ENCODE measurements at regions not wholly inside any gene's neighbourhood (a gene's known extent, or its start where the extent isn't known, plus 50 kb on each side); places are given as distances from the start of the nearest gene placed in this dataset.
"Not testable (repeated sequence)": the region's sequence is repeated elsewhere in the genome, so short reads cannot be mapped to it uniquely, and the experiment has no call there.

DNA sequence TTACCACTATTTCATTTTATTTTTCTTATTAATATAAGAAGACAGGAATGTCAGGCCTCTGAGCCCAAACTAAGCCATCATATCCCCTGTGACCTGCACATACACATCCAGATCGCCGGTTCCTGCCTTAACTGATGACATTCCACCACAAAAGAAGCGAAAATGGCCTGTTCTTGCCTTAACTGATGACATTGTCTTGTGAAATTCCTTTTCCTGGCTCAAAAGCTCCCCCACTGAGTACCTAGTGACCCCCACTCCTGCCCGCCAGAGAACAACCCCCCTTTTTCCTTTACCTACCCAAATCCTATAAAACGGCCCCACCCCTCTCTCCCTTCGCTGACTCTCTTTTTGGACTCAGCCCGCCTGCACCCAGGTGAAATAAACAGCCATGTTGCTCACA, 77.8 kb upstream of the FANCL start:
- not testable (repeated sequence) for H3K4me3 Mint-ChIP-seq, H3K4me1 Mint-ChIP-seq, H3K36me3 Mint-ChIP-seq, H3K27me3 Mint-ChIP-seq, H3K27ac Mint-ChIP-seq, H3K9me3 Mint-ChIP-seq

DNA sequence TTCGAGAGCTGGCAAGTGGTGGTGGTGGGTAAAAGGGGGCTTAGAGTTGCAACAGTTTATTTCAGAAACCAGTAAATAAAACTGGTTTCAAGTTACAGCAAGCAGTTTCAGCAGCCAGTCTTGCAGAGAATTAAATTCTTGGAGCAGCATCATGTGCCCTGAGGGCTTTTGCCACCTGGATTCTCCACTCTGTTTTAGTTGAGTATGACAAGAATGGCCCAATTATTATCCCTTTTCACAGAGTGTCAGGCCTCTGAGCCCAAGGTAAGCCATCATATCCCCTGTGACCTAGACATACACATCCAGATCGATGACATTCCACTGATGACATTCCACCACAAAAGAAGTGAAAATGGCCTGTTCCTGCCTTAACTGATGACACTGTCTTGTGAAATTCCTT, 72.8 kb upstream of the FANCL start:
- H3K27me3 Mint-ChIP-seq: no peaks in the 10 kb centered on the region
- H3K4me1 Mint-ChIP-seq: no peaks in the 10 kb centered on the region
- no peaks in the 10 kb centered on the region for H3K9me3 Mint-ChIP-seq
- no peak overlapping the region for H3K27ac Mint-ChIP-seq
- no peak overlapping the region for H3K4me3 Mint-ChIP-seq
- no peaks in the 10 kb centered on the region for H3K36me3 Mint-ChIP-seq

DNA sequence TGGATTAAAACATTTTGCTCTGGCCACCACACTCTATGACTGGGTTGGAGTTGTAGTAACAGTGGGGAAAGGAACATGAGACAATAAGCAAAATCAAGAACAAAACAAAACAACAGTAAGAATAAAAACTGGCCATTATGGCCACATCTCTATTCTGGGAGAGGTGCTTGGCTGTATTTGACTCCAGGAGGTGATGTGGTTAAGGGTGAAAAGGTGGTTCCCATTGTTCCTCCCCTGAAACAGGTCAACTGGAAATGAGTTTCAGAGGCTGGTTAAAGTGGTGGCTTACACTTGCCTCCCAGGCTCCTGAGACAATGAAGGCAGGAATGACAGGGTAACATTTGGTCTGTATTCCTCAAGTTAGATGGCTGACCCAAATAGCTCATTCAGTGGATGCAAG, 67.3 kb upstream of the FANCL start:
- H3K4me1 Mint-ChIP-seq: no peaks in the 10 kb centered on the region
- H3K9me3 Mint-ChIP-seq: no peaks in the 10 kb centered on the region
- H3K27me3 Mint-ChIP-seq: peaks cover 5% of the 10 kb centered on the region
- no peaks in the 10 kb centered on the region for H3K36me3 Mint-ChIP-seq
- no peak overlapping the region for H3K4me3 Mint-ChIP-seq
- H3K27ac Mint-ChIP-seq: no peak overlapping the region

DNA sequence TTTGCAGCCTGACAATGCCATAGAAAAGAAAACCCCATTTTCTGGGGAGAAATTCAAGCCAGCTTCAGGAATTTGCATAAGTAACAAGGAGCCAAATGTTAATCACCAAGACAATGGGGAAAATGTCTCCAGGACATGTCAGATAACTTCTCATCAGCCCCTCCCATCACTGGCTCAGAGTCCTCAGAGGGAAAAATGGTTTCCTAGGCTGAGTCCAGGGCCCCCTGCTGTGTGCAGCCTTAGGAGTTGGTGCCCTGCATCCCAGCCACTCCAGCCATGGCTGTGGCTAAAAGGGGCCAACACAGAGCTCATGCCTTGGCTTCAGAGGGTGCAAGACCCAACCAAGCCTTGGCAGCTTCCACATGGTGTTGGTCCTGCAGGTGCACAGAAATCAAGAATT, 63.7 kb upstream of the FANCL start:
- Mint-ChIP-seq H3K27ac (no peak overlapping the region), H3K4me3 (no peak overlapping the region), H3K27me3 (peaks cover 5% of the 10 kb centered on the region), H3K36me3 (no peaks in the 10 kb centered on the region), H3K4me1 (no peaks in the 10 kb centered on the region), H3K9me3 (no peaks in the 10 kb centered on the region)

DNA sequence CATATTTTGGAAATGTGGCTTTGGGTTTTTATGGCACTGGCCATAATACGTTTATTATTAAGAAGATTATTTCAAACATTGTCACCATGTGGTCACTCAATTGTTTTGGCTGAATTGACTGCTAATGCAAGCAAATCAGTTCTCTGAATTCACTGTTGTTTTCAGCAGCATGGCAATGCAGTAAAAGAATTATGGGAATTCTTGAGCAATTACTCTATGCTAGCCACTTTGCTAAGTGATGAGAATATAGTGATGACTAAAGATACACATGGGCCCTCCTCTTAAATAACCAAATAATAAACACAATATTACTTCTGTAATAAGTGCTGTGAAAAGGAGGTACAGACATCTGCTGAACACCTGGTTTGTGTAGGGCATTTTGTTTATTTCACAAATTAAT, 58.0 kb upstream of the FANCL start:
- Mint-ChIP-seq H3K36me3 (no peaks in the 10 kb centered on the region), H3K27ac (no peak overlapping the region), H3K4me3 (no peak overlapping the region), H3K9me3 (no peaks in the 10 kb centered on the region), H3K27me3 (peaks cover 3% of the 10 kb centered on the region), H3K4me1 (no peaks in the 10 kb centered on the region)

DNA sequence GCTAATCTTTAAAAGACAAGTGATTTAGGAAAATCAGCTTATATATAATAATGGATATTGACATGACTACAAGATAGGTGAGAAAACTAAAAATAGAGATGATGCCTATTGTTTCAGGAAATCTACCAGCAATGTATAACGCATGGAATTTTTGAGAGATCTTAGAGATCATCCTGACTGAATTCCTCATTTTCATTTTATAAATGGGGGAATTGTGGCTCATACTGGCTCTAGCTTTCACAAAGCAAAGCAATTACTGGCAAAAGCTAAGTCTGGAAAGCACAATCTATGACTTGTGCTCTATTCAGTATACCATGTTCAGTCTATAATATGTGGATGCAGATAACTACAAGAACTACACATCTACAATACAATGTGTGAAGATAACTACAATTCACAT, 51.9 kb upstream of the FANCL start:
- Mint-ChIP-seq H3K27me3 (peaks cover 1% of the 10 kb centered on the region), H3K27ac (no peak overlapping the region), H3K36me3 (no peaks in the 10 kb centered on the region), H3K4me3 (no peak overlapping the region), H3K9me3 (no peaks in the 10 kb centered on the region), H3K4me1 (no peaks in the 10 kb centered on the region)

DNA sequence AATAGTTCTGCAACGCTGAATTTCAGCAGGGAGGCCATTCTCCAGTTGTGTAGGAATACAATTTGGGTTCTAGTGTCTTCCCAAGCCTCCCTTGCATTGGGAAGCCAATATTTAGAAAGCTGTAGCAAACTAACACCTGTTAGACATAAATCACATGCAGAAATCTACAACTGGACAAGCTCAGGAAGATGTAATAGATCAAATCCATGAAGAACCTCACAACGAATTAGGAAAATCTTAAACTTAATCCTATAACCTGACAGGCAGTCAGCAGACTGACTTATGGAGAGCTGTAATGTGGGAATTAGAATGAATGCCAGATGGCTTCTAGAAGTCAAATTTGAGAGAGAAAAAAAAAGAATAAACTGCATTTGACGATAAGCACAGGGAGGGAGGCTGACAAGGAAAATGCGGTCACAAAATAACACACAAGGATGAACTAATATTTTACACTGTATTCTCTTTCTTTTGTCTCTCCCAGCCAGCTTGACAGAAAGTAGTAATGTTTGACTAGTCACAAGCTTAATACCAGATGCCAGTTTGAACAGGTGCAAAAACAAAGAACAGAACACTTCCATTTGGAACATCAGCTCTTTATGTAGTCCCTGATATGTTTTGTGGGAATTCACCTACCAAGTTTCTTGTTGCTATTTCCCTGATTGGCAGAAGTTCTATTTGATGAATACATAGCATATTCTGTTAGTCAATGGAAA, 50.8 kb upstream of the FANCL start:
- Mint-ChIP-seq H3K4me3 (no peak overlapping the region), H3K4me1 (no peaks in the 10 kb centered on the region), H3K27ac (no peak overlapping the region), H3K9me3 (no peaks in the 10 kb centered on the region), H3K36me3 (no peaks in the 10 kb centered on the region), H3K27me3 (peaks cover 1% of the 10 kb centered on the region)
